Astrocyte (in vitro differentiated cells and primary cell): ENCODE measurements at regions not wholly inside any gene's neighbourhood (a gene's known extent, or its start where the extent isn't known, plus 50 kb on each side); places are given as distances from the start of the nearest gene placed in this dataset.
A peak's percentile ranks its signal among the peaks of the same experiment; 100 is the strongest.

Source experiments
- microRNA-seq: library from miRNA; unstranded; fragments of <30 nt; microRNA quantifications from one replicate; pipeline ENCODE4 v1.2.0, GENCODE V29; 2020

Small RNA genes lying in the stretch of these regions (microRNA-seq; reads per million reads assigned to microRNA genes)
- gene MIR30A: 12,077 reads per million, percentile 96 among the genes with 10 or more reads in this experiment
- gene MIR30C2: 194 reads per million, percentile 71 among the genes with 10 or more reads in this experiment
